ENCODE measurements at regions not wholly inside any gene's neighbourhood (a gene's known extent, or its start where the extent isn't known, plus 50 kb on each side); places are given as distances from the start of the nearest gene placed in this dataset.
A peak's percentile ranks its signal among the peaks of the same experiment; 100 is the strongest.
"Not testable (repeated sequence)": the region's sequence is repeated elsewhere in the genome, so short reads cannot be mapped to it uniquely, and the experiment has no call there.

- no peak for TF ChIP-seq CTCF (IDR thresholded peaks at IDR 0.05; ENCODE audit: insufficient read depth, low read length, missing control alignments)
- CTCF ChIA-PET = no interaction called here
- POLR2A ChIA-PET = interaction anchor here (1.0 kb wide), 1 partner anchor 94 kb away, joined by 4 read pairs; no protein-coding TSS in a partner anchor
- DNase-seq (ENCODE audit: low read depth, low spot score) = no peak
- no peak overlapping the region for H3K4me3 ChIP-seq (ENCODE audit: low read depth, low read length)
These were observed 307.7 kb downstream of the RPLP1 start for GRCh38 chr15:69760258-69760845.

- POLR2A ChIA-PET = interaction anchor here (1.0 kb wide), 1 partner anchor 93 kb away, joined by 4 read pairs; no protein-coding TSS in a partner anchor
- CTCF ChIA-PET = no interaction called here
- peak; percentile 96 for DNase-seq (ENCODE audit: low read depth, low spot score)
- no peak for TF ChIP-seq CTCF (IDR thresholded peaks at IDR 0.05; ENCODE audit: insufficient read depth, low read length, missing control alignments)
- H3K4me3 ChIP-seq (ENCODE audit: low read depth, low read length) = no peak overlapping the region
These were observed 308.4 kb downstream of the RPLP1 start for GRCh38 chr15:69760890-69761568.

GRCh38 chr15:69762373-69763148 is 309.9 kb downstream of the RPLP1 start:
- no peak for TF ChIP-seq CTCF (IDR thresholded peaks at IDR 0.05; ENCODE audit: insufficient read depth, low read length, missing control alignments)
- H3K4me3 ChIP-seq (ENCODE audit: low read depth, low read length) = no peak overlapping the region
- no peak for DNase-seq (ENCODE audit: low read depth, low spot score)
- ChIA-PET POLR2A (no interaction called here), CTCF (interaction anchor here (0.8 to 1.7 kb wide), 3 partner anchors 10 to 28 kb away, joined by 3 to 4 read pairs (median 3); no protein-coding TSS in a partner anchor)

- TF ChIP-seq CTCF (IDR thresholded peaks at IDR 0.05; ENCODE audit: insufficient read depth, low read length, missing control alignments) = no peak
- DNase-seq (ENCODE audit: low read depth, low spot score) = no peak
- H3K4me3 ChIP-seq (ENCODE audit: low read depth, low read length) = no peak overlapping the region
- POLR2A ChIA-PET = no interaction called here
- CTCF ChIA-PET = interaction anchor here (1.2 to 1.7 kb wide), 3 partner anchors 15 to 35 kb away, joined by 3 to 4 read pairs (median 3); no protein-coding TSS in a partner anchor
These were observed 311.2 kb downstream of the RPLP1 start for GRCh38 chr15:69763831-69764230.

GRCh38 chr15:69766156-69766555 is 313.5 kb downstream of the RPLP1 start:
- no peak for TF ChIP-seq CTCF (IDR thresholded peaks at IDR 0.05; ENCODE audit: insufficient read depth, low read length, missing control alignments)
- no peak for DNase-seq (ENCODE audit: low read depth, low spot score)
- ChIA-PET POLR2A (no interaction called here), CTCF (no interaction called here)
- no peak overlapping the region for H3K4me3 ChIP-seq (ENCODE audit: low read depth, low read length)

GRCh38 chr15:69767191-69767590 is 314.6 kb downstream of the RPLP1 start:
- no peak for DNase-seq (ENCODE audit: low read depth, low spot score)
- TF ChIP-seq CTCF (IDR thresholded peaks at IDR 0.05; ENCODE audit: insufficient read depth, low read length, missing control alignments) = no peak
- H3K4me3 ChIP-seq (ENCODE audit: low read depth, low read length) = no peak overlapping the region
- ChIA-PET CTCF (no interaction called here), POLR2A (no interaction called here)

- DNase-seq (ENCODE audit: low read depth, low spot score); CTCF ChIA-PET; H3K4me3 ChIP-seq (ENCODE audit: low read depth, low read length); POLR2A ChIA-PET: not testable (repeated sequence)
These were observed 316.7 kb downstream of the RPLP1 start for GRCh38 chr15:69769336-69769735.

- H3K4me3 ChIP-seq (ENCODE audit: low read depth, low read length); DNase-seq (ENCODE audit: low read depth, low spot score); CTCF ChIA-PET; POLR2A ChIA-PET: not testable (repeated sequence)
These were observed 321.6 kb downstream of the RPLP1 start for GRCh38 chr15:69774258-69774657.

- DNase-seq (ENCODE audit: low read depth, low spot score); POLR2A ChIA-PET; H3K4me3 ChIP-seq (ENCODE audit: low read depth, low read length); CTCF ChIA-PET: not testable (repeated sequence)
These were observed 322.1 kb downstream of the RPLP1 start for GRCh38 chr15:69774711-69775110.
